ENCODE measurements at regions not wholly inside any gene's neighbourhood (a gene's known extent, or its start where the extent isn't known, plus 50 kb on each side); places are given as distances from the start of the nearest gene placed in this dataset.

GRCh38 chr6:106014955-106015354 lies 71.2 kb upstream of the PRDM1 start:
- no peak for TF ChIP-seq CTCF (IDR thresholded peaks at IDR 0.05 in 4 of 5, conservative IDR thresholded peaks at IDR 0.05 in 1 of 5)
- no peak for TF ChIP-seq POLR2A (IDR thresholded peaks at IDR 0.05)

Measured in gastrocnemius medialis (tissue), 4 donors.